Hematopoietic multipotent progenitor cell treated with erythropoietin and hydrocortisone succinate and interleukin-3 and kit ligand, for 17 days (in vitro differentiated cells): ENCODE measurements at regions not wholly inside any gene's neighbourhood (a gene's known extent, or its start where the extent isn't known, plus 50 kb on each side); places are given as distances from the start of the nearest gene placed in this dataset.
A peak's percentile ranks its signal among the peaks of the same experiment; 100 is the strongest.

Source experiments
- DNase-seq: peaks from one replicate; pipeline ENCODE4 v3.0.0-alpha.2; 2015; ENCODE audit warnings: low spot score

DNA sequence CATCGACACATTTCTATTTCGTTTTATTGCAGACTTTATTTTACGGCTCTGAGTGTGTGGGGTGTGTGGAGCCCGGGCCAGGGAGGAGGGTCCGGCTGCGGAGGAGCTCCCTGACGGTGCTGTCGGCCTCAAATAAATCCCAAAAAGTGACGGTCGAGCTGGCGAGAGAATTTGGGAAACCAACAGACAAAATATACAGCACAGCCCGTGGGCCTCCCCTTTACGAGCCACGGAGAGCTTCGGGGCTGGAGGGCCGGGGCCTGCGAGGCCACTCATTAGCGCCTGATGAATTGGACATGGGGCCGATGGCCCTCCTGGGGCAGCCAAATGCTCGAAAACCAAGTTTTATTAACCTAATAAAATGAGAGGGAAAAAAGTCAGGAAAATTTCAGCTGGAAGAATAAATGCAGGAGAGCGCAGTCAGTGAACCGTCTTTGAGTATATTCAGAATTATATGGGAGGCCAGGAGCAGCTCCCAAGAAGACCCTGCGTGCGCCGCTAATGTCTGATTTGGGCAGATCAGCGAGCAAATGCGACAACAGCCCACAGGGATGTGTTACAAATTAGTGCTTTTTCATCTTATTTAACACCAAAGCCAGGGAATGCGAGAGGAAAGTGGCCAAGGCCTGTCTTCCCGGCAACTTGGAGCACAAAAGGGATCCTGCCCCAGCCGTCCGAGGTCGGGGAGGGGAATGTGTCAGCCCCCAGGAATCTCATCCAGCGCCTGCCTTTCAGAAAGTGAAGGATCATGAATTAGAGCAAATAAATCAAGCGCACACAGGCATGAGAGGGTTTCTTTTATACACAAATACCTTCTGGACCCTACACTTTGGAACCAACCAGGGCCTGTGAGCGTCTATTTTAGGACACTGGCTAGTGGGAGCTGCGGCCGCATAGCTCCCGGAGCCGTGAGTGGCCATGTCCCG lies 249.1 kb downstream of the C16orf95 start:
- DNase-seq, result no peak

DNA sequence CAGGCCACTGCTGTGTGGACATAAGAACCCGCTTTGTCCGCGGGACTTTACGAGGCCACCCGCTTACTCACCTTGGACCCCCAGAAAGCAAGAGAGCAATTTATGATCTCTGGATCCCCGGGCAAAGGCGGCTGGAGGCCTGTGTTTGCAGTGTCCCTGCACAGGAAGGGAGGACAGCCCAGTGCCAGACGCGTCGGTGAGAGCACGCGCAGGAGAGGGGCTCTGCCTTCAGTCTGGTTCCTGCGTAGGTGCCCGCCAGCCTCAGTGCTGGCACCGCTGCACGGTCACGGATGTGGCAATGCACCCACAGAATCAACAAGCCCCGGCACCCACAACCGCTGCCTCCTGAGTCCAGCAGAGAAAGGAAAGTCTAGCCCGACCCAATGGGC lies 248.4 kb downstream of the C16orf95 start:
- no peak for DNase-seq

DNA sequence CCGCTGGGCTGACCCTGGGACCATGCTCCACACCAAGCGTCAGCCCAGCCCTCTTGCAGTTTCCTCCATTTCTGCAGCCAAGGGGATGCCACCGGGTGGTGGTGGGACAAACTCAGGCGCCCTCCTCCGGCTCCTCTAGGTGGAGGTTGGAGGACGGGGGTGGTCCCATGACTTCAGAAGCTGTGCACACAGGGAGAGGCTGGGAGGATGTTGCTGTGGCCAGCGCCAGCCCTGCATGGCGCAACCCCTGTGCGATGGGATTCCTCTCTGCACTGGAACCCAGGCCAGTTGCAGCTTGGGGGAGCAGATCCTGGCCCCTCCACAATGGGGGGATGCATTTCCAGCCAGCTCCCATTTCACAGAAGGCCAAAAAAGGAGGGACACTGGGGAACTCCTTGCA lies 246.5 kb downstream of the C16orf95 start:
- DNase-seq, result no peak

DNA sequence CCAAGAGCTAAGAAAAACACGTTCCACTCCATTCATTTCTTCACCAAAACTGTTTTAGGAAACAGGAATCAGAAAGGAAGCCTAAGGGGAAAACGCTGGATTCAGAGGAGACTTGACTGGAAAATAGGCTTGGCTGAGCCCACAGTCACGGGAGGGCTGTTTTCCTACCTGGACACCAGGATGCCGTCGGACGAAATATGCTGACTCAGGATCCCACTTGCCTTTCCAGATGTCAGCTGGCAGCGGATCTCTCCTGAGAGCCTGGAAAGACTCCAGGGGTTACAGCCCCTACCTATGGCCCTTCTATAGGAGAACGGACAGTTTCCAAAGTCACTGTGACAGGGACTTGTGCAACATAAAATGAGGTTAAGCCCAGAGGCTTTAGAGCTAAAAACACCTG lies 245.1 kb downstream of the C16orf95 start:
- no peak for DNase-seq

DNA sequence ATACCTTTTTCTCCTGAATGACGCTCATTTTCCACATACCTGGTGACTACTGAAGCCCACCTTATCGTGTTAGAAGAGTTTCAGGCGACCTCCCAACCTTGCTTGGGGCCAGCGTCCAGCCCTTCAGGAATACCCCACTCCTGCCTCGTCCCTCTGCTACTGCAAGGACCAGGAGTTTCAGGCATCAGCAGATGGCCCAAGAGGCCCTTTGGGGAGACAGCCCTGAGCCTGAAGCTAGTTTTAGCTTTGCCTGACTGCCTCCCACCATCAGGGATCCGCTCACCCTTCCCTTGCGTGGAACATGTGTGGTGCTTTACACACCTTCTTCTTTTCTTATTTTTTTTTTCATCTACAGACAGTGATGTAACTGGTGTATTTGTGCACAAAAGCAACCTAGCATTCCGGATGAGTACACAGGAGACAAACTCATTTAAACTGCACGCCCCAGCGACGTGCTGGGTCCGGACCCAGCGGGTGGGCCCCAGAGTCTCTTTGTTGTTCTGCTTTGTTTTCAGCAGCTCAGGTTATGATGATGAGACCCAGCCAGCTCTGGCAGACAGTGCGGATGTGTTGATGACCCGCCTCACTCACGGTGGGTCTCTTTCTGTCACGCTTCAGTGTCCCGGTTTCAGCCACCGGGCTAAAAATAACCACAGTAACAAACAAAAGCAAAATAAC lies 242.4 kb downstream of the C16orf95 start:
- no peak for DNase-seq

DNA sequence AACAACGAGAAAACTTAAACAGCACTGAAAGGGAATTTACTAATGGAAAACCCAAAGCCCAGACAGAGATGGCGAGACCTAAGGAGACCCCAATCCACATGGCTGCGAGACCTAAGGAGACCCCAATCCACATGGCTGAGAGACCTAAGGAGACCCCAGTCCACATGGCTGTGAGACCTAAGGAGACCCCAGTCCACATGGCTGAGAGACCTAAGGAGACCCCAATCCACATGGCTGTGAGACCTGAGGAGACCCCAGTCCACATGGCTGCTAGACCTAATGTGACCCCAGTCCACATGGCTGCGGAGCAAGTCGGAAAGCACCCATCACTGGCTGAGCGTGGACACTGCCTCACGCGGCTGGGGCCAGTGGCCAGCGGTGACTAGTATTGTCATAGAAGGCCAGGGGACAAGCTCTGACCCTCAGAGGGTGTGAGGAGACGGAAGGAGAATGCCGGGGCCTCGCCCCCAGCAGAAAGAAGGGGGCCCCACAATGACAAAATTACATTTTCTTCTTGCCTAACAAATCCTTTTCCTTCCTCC lies 241.8 kb downstream of the C16orf95 start:
- no peak for DNase-seq

DNA sequence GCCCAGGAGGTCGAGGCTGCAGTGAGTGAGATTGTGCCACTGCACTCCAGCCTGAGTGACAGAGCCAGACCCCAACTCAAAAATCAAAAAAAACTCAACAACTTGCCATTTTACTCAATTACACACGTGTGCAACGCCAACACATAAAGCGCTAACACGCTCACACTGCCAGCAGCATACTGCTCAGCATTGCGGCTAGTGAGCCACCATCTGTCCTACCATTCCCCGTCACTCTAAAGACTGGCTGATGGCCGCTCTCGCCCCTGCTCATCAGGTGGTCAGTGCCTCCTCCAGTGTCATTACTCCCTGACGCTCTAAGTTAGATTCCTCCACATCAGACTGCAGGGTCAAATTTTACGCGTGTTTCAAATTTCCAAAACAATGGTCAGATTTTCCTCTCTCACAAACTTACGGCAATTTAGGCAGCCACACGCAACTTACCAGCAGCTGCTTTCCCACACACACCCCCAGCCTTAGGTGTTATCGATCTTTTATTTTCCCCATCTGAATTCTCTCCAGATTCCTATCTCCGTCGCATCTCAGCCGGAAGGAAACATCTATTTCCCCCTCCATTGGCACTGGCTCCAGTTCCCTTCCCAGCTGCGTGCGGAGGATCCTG lies 240.8 kb downstream of the C16orf95 start:
- DNase-seq, result no peak

DNA sequence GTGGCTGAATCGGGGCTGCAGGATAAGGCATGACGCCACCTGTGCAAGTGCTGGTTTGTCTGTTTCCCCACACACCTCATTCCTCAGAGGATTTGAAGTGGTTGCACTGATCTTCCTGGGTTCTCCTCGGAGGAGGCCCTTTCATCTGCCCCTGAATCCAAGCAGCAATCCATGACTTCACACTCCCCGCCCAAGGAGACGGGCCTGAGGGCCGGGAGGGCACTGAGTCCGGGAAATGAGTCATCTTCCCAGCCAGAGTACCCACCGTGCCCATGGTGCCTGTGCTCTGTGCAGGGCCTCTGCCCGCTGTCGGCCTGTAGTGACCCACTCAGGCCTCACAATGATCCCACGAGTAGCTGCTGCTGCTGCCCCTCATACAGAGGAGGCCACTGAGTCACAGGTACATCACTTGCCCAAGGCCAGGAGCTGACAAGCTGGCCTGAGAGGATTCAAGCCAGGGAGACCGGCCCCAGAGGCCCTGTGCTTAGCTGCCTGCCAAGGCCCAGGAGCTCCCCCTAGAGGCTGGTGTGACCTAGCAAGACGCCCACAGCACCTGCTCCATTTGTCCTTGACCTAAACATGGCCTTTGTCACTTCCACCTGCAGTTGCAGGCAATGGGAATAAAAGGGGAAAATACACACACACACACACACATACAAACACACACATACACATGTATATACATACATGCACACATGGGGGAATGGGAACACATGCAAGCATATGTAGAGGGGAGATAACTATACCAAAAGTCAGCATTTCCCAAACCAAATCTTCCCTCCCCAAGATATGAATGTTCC lies 240.0 kb downstream of the C16orf95 start:
- peak; percentile 26 for DNase-seq

DNA sequence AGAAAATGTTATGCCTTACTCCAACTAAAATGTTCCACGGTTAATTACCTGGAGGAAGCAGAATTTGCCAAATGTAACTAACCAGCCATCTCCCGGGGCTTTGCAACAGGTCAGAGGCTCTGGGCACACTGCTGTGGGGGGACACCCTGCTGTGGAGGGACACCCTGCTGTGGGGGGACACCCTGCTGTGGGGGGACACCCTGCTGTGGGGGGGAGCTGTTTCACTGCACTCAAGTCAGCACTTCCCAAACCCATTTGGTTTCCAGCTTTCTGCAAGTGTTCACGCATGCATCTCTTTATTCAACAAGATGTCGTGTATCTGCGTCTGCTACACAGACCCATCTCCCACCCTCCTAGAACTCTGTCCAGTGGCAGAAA lies 239.5 kb downstream of the C16orf95 start:
- DNase-seq, result no peak

DNA sequence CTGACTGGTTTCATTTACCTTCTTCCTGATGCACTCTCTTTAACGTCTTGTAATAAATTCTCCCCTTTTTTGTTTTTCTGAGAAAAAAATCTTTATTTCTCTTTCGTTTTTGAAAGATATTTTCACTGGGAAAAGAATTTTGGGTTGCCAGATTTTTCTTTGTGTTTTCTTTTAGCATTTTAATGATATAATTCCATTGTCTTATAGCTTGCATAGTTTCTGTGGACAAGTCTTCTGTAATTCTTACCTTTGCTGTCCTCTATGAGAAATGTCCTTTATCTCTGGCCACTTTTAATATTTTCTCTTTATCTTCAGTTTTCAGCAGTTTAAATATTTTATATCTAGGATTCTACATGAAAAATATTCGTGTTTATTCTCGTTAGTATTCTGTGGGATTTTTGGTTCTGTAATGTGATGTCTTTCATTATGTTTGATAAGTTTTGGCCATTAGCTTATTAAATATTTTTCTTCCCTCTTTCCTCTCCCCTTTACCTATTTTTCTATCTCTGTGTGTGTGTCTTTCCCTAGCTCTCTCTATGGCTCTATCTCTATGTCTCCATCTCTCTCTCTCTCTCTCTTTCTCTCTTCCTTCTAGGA lies 236.5 kb downstream of the C16orf95 start:
- no peak for DNase-seq

DNA sequence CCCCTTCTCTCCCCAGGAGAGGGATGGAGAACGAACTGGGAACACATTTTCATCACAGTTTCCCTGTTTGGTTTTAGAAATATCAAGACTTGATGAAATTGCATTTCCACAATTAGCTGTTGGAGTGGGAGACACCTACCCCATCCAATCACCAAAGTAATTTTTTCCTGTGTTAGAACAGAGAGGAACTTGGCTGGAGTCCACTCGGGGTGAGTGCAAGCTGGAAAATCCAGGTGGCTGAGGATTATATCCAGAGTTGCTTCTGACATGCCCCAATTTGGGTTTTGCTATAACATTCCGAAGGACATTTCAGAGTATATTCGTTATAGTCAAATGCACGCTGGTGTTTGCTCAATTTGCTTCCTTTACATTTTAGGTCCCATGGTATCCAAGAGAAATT lies 231.8 kb downstream of the C16orf95 start:
- DNase-seq, result no peak

DNA sequence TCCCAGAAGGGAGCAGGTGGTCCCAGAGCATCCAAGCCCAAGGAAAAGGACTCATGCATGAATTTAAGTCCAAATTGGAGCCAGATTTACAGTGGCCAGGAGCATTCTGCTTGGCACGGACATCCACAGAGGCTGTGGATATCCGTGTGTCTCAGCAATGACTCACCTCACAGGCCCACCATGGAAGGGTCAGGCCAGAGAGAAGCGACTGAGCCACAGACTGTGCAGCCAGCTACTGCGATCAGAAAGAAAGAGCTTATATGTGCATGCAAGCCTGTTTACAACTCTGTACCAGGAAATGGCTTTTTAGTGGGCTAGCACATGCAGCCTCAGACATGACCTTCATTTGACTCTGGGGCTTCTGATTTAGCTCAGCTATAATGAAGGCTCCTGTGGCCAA lies 231.0 kb downstream of the C16orf95 start:
- no peak for DNase-seq

DNA sequence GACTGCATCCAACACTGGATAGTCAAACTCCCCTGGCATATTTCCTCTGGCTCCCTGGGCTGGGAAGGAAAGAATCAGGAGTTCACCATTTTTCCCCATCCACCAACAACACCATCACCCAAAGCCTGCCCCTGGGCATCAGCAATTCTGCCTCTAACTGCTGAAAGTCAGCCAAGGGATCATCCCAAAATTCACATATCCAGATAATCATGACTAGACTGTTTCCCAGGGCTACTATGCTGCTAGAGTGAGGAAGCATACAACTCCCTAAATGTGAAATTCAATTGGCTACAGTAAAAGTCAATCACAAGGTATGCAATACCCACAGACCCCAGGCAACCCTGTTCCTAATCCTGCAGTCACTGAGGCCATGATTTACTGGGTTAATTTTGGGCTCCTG lies 230.6 kb downstream of the C16orf95 start:
- DNase-seq, result no peak

DNA sequence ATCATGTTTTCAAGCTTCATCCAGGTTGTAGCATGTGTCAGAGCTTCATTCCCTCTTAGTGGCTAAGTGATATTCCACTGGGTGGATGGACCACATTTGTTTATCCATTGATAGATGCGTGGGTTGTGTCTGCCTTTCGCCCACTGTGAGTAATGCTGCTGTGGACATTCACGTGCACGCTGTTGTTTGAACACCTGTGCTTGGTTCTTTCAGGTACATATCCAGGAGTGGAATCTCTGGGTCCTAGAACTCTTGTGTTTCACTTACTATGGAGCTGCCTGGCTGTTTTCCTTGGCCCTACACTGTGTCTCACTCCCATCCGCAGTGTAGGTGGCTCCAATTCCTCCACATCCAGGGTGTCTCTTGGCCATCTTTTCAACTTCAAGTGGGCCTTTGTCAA lies 224.2 kb downstream of the C16orf95 start:
- DNase-seq, result no peak

DNA sequence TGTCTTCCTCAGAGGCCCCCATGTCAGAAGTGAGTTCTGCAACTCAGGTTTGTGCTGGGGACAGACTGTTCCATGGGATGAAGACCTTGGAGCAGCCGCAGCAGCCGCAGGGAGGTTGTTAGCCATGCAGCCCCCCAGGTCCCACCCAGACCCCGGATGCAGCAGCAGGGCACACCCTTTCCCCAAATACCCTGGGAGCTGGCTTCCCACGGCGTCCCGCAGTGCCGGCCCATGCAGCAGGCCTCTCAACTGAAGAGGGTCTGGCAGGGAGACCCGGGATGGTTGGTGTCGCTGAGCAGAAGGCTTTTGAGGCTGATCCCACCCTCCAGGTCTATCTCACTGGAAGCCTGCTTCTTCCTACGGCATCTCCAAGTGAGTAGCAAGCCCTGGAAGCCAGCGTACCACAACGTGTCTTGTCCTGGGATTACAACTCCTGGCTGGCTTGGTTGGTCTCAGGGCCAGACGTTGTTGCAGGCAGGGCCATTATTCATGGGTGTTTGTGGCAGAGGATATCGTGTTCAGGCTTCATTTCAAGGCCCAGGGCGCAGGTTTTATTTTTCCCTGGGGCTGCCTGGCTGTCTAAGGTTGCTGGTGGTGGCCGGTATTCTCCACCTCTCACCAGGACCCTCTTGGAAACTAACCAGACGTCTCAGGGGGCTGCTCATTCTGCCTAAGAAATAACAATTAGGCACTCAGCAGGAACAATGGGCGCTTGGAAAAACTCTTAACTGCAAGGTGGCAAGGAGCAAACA lies 223.2 kb downstream of the C16orf95 start:
- no peak for DNase-seq

DNA sequence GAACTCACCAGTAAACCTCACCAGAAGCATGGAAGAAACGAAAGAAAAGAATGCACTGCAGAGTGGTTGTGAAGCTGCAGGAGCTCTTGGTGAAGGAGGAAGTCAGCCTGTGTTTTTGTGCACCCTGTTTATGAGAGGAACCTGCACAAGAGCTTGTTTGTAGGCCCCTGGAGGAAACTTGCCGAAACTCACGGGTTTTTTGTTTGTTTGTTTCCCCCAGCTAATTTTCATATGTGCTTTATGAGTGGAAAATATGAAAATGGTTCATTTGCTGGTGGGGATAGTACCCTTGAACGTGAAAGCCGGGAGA lies 222.7 kb downstream of the C16orf95 start:
- DNase-seq, result no peak

DNA sequence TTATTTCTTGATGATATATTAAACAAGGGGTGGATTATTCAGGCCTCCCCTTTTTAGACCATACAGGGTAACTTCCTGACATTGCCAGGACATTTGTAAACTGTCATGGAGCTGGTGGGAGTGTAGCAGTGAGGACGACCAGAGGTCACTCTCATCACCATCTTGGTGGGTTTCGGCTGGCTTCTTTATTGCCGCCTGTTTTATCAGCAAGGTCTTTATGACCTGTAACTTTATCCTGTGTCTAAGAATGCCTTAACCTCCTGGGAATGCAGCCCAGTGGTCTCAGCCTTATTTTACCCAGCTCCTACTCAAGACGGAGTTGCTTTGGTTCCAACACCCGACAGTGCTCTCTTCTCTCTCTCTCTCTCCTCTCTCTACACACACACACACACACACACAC lies 221.9 kb downstream of the C16orf95 start:
- no peak for DNase-seq

DNA sequence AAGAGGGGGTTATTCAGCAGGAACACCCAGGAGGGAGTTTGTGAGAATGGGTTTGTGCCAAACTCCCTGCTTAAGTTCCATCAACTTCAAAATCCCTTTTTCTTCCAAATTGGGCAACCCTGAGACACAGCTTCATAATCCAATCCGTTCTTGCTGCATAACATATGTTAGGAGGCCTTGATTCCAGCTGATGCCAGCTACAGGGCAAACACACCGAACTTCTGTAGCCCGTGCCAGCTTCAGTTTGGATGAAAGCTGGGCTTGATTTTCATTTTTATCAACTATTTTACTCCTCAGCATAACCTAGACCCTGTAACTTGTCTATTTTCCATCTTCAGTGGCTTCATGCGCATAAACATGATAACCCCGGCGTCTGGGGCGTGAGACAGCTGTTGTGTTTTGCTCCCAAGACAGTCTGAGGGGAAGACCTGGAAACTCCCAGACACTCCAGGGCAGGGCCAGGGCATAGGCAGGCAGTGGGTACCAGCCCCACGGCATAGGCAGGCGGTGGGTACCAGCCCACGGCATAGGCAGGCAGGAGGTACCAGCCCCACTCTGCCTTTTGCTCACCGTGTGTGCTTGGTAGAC lies 220.4 kb downstream of the C16orf95 start:
- DNase-seq, result no peak

DNA sequence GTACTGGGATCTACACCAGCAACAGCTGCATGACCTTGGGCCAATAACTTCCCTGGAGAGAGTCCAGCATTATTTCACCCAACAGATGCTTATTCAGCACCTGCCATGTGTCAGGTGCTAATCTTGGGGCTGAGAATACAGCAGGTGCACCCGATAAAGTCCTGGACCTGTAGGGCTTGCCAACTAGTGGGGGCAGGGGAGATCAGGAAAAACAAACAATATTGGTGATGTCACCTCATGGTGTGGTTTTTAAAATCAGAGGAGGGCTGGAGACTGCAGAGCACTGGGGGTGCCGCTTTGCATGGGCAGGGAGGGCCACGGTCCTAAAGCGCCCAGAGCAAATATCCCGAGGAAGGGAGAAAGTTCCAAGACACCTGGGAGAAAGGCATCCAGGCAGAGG lies 218.8 kb downstream of the C16orf95 start:
- DNase-seq, result no peak

DNA sequence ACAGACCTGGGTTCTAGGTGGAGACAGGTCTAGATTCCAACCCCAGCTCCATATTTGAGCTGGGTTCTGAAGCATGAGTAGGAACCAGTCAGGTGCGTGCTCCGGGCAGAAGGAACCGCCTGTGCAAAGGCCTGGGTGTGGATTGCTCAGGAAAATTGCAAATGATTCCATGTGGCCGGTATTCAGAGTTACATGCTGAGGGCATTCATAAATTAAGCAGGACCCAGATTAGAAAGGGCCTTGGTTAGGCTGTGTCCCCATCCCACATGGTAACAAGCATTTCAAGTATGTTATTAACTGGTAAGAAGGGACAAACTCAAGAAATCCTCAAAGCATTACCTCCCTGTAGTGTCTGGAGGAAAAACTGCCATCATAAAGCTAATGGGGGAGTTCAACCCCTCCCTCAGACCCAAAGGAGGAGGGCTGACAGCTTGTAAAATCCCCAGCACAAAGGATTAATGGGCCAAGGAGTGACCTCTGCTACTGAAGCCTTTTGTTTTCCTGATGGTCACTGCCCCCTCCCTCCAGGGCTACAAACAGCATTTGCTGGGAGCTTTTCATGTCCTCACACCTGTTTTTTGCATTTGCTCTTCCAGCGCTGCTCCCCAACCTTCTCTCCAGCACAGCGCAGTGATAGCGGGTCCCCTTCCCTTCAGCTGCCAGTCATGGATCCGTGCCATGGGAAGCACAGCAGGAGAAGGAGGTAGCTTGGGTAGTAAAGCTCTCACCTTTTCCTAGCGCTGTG lies 218.0 kb downstream of the C16orf95 start:
- no peak for DNase-seq
